HepG2 (cell line): ENCODE measurements at regions not wholly inside any gene's neighbourhood (a gene's known extent, or its start where the extent isn't known, plus 50 kb on each side); places are given as distances from the start of the nearest gene placed in this dataset.

ENCODE experiments used
- ATAC-seq: fragments of 200-7000 bp; cut with Tn5 transposase; 3 replicates; pipeline ENCODE4 v1.9.1; 2020; ENCODE audit warnings: mild to moderate bottlenecking, moderate library complexity
- BruUV-seq: library from RNA; stranded (reverse); fragments of 400-500 nt; replicated peaks from 2 replicates; lab custom pipeline; 2021; lab: Mats Ljungman, UMichigan
- CTCF ChIA-PET: fragments of 300-600 bp; formaldehyde crosslinking; extraction: SDS; loops from one replicate; lab custom pipeline; 2021; ENCODE audit warnings: low total read pairs, inconsistent platforms, low intra/inter-chr PET ratio; lab: Yijun Ruan, JAX
- POLR2A ChIA-PET: fragments of 350-600 bp; sonication (Branson Sonifier 250); formaldehyde crosslinking; loops from one replicate; lab custom pipeline; 2020; ENCODE audit warnings: antibody characterized with exemption, inconsistent platforms; lab: Yijun Ruan, JAX
- DNase-seq: peaks from one replicate; pipeline ENCODE4 v3.0.0-alpha.2; 2015; ENCODE audit warnings: low spot score
- FAIRE-seq: peaks from 3 replicates; lab custom pipeline; 2011; peaks lifted over from hg19 to GRCh38; lab: Jason Lieb, UNC
- H2AFZ ChIP-seq: one replicate; pipeline ENCODE4 v1.6.1; 2011; ENCODE audit warnings: low read length, inconsistent platforms
- H3K27ac ChIP-seq: fragments of 300-600 bp; 3 replicates; pipeline ENCODE4 v1.8.0; 2011; ENCODE audit warnings: mixed run types, mild to moderate bottlenecking, mixed read lengths, low read length, inconsistent platforms; ENCODE audit not compliant: insufficient read depth; ENCODE audit errors: extremely low read length
- H3K27me3 ChIP-seq, 2 experiments: fragments of 200-600 bp in 1 of 2; 2 replicates in 1 of 2; 3 replicates in 1 of 2; pipeline versions ENCODE4 v1.6.0 to v1.8.0; 2011; ENCODE audit warnings: low read length in 2 of 2, mild to moderate bottlenecking in 2 of 2, moderate library complexity in 2 of 2, inconsistent platforms in 1 of 2; ENCODE audit not compliant: insufficient read depth in 2 of 2, control insufficient read depth in 1 of 2
- H3K36me3 ChIP-seq, 2 experiments: fragments of 200-600 bp in 1 of 2; replicated peaks in 1 of 2; 2 replicates in 1 of 2; 3 replicates in 1 of 2; pipeline versions ENCODE4 v1.5.1 to v1.8.0; 2011; ENCODE audit warnings: low read length in 2 of 2, inconsistent platforms in 1 of 2; ENCODE audit not compliant: insufficient read depth in 2 of 2, control insufficient read depth in 1 of 2
- H3K4me1 ChIP-seq: 2 replicates; pipeline ENCODE4 v1.5.1; 2012; ENCODE audit warnings: low read length, inconsistent platforms; ENCODE audit not compliant: insufficient read depth
- H3K4me2 ChIP-seq: 2 replicates; pipeline ENCODE4 v1.6.0; 2011; ENCODE audit warnings: low read depth, low read length, inconsistent platforms
- H3K4me3 ChIP-seq, 3 experiments: fragments of 200-600 bp in 1 of 3; sonication (generic), shearing (Covaris generic) in 1 of 3; replicated peaks in 1 of 3; 2 replicates each; pipeline ENCODE4 v1.5.1; 2011 to 2016; ENCODE audit warnings: low read length in 3 of 3, inconsistent platforms in 2 of 3, low read depth in 2 of 3, mild to moderate bottlenecking in 2 of 3, control low read depth in 1 of 3, mixed read lengths in 1 of 3; ENCODE audit not compliant: insufficient read depth in 1 of 3
- H3K79me2 ChIP-seq: one replicate; pipeline ENCODE4 v1.6.1; 2011; ENCODE audit warnings: low read length, inconsistent platforms; ENCODE audit not compliant: insufficient read depth
- H3K9ac ChIP-seq: 2 replicates; pipeline ENCODE4 v1.6.0; 2011; ENCODE audit warnings: mild to moderate bottlenecking, low read depth, low read length, inconsistent platforms; ENCODE audit not compliant: insufficient read depth
- H3K9me3 ChIP-seq: 2 replicates; pipeline ENCODE4 v1.5.1; 2012; ENCODE audit warnings: mild to moderate bottlenecking, low read length
- H4K20me1 ChIP-seq: 2 replicates; pipeline ENCODE4 v1.6.0; 2011; ENCODE audit warnings: inconsistent platforms, mild to moderate bottlenecking, low read length, moderate library complexity; ENCODE audit not compliant: insufficient read depth
- ARID4A ChIP-seq: sonication (generic); formaldehyde crosslinking; IDR thresholded peaks from 2 replicates; pipeline ENCODE4 v1.5.0; 2020; ENCODE audit warnings: mild to moderate bottlenecking, missing genetic modification reagents, borderline replicate concordance
- ATRX ChIP-seq: sonication (generic); formaldehyde crosslinking; IDR thresholded peaks from 2 replicates; pipeline ENCODE4 v1.4.0; 2020; ENCODE audit warnings: missing genetic modification reagents, borderline replicate concordance
- FOXK1 ChIP-seq: sonication (generic); formaldehyde crosslinking; IDR thresholded peaks from 2 replicates; pipeline ENCODE4 v1.4.0; 2020; ENCODE audit warnings: low read depth, missing genetic modification reagents, borderline replicate concordance
- KDM3A ChIP-seq: IDR thresholded peaks from 2 replicates; pipeline ENCODE4 v1.6.1; 2018; ENCODE audit warnings: low read depth, missing compliant biosample characterization
- SPEN ChIP-seq: sonication (generic); formaldehyde crosslinking; IDR thresholded peaks from 2 replicates; pipeline ENCODE4 v1.5.1; 2020; ENCODE audit warnings: low read depth, mild to moderate bottlenecking, missing genetic modification reagents
- ZFAT ChIP-seq: sonication (generic); formaldehyde crosslinking; conservative IDR thresholded peaks from 2 replicates; pipeline ENCODE4 v1.8.1; 2023; ENCODE audit warnings: missing genetic modification reagents, inconsistent platforms
- ZGPAT ChIP-seq: IDR thresholded peaks from 2 replicates; pipeline ENCODE4 v1.6.1; 2016; ENCODE audit warnings: mild to moderate bottlenecking
- ZNF441 ChIP-seq: sonication (generic); formaldehyde crosslinking; IDR thresholded peaks from 2 replicates; pipeline ENCODE4 v1.7.0; 2021; ENCODE audit warnings: missing genetic modification reagents, borderline replicate concordance
- ZNF501 ChIP-seq: sonication (generic); formaldehyde crosslinking; IDR thresholded peaks from 2 replicates; pipeline ENCODE4 v1.5.1; 2020; ENCODE audit warnings: mild to moderate bottlenecking, moderate library complexity, missing genetic modification reagents
- ZNF672 ChIP-seq: sonication (generic); formaldehyde crosslinking; IDR thresholded peaks from 2 replicates; pipeline ENCODE4 v1.8.1; 2022; ENCODE audit warnings: missing genetic modification reagents
- WGBS: methylation state at CpG from one replicate; pipeline ENCODE4 v1.1.6; 2017; ENCODE audit warnings: low lambda C conversion rate; 5-methylcytosine and 5-hydroxymethylcytosine counted together
- in situ Hi-C: cut with HindIII; loops from 2 replicates; pipeline ENCODE4 v1.10.0; 2017; ENCODE audit warnings: low pct_unique_long_range_greater_than_20kb; ENCODE audit not compliant: extremely low pct_ligation_motif_present
- intact Hi-C: fragments of 100-400 bp; cut with micrococcal nuclease; formaldehyde crosslinking; loops from one replicate; pipeline ENCODE4 v1.10.0; 2022; ENCODE audit not compliant: unreplicated experiment
- TF ChIP-seq, protein P1 (sequence below): sonication (generic); formaldehyde crosslinking; IDR thresholded peaks from 2 replicates; pipeline ENCODE4 v1.5.0; 2020; ENCODE audit warnings: missing genetic modification reagents, mild to moderate bottlenecking, borderline replicate concordance

DNA sequence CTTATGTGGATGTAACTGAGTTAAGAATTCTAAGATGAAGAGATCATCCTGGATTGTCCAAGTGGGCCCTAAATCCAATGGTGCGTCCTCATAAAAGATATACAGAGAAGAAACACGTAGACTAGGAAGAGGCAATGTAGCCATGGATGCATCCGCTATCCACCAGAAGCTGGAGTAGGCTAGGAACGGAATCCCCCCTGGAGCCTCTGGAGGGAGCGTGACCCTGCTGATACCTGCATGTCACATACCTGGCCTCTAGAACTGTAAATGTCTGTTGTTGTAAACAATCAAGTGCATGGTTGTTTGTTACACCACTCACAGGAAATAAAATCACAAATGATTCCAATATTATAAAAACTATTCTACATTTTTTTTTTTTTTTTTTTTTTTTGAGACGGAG, 254.5 kb upstream of the RORA start:
- H3K4me3 ChIP-seq = no peak overlapping the region
- intact Hi-C loops = no loop called here
- H4K20me1 ChIP-seq = no peaks in the 10 kb centered on the region
- in situ Hi-C loops = no loop called here
- H2AFZ ChIP-seq = no peak overlapping the region
- no peak overlapping the region for H3K27ac ChIP-seq
- WGBS = 66% methylated on average over 6 of the region's 6 CpGs
- BruUV-seq = no TSS peak
- no peaks in the 10 kb centered on the region for H3K4me1 ChIP-seq
- POLR2A ChIA-PET = no interaction called here
- no peaks in the 10 kb centered on the region for H3K9me3 ChIP-seq
- ATAC-seq (no peak), DNase-seq (no peak), FAIRE-seq (no peak)
- H3K4me2 ChIP-seq = no peak overlapping the region
- H3K27me3 ChIP-seq = no peaks in the 10 kb centered on the region
- no peak overlapping the region for H3K9ac ChIP-seq
- H3K36me3 ChIP-seq = no peaks in the 10 kb centered on the region
- CTCF ChIA-PET = no interaction called here
- no peaks in the 10 kb centered on the region for H3K79me2 ChIP-seq
- no peak for TF ChIP-seq KDM3A
- no peak for TF ChIP-seq ATRX (CRISPR knock-in tag)
- no peak for TF ChIP-seq ZNF672
- no peak for TF ChIP-seq ZGPAT
- TF ChIP-seq ZNF501 = no peak
- TF ChIP-seq SPEN (CRISPR knock-in tag) = no peak
- TF ChIP-seq ZFAT (CRISPR knock-in tag) = no peak
- TF ChIP-seq, protein P1, sequence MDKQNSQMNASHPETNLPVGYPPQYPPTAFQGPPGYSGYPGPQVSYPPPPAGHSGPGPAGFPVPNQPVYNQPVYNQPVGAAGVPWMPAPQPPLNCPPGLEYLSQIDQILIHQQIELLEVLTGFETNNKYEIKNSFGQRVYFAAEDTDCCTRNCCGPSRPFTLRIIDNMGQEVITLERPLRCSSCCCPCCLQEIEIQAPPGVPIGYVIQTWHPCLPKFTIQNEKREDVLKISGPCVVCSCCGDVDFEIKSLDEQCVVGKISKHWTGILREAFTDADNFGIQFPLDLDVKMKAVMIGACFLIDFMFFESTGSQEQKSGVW = no peak
- TF ChIP-seq ZNF441 (CRISPR knock-in tag) = no peak
- TF ChIP-seq FOXK1 = no peak
- TF ChIP-seq ARID4A (CRISPR knock-in tag) = no peak
